Esophagus muscularis mucosa (tissue), 3 donors: ENCODE measurements at regions not wholly inside any gene's neighbourhood (a gene's known extent, or its start where the extent isn't known, plus 50 kb on each side); places are given as distances from the start of the nearest gene placed in this dataset.
"Not testable (repeated sequence)": the region's sequence is repeated elsewhere in the genome, so short reads cannot be mapped to it uniquely, and the experiment has no call there.

Experiments used
- CTCF ChIP-seq, 3 experiments: fragments of 200-600 bp in 2 of 3; fragments of 450-650 bp in 1 of 3; sonication (generic) in 2 of 3; IDR thresholded peaks; one replicate each; pipeline ENCODE4 v1.5.1; 2017 to 2019; ENCODE audit warnings: antibody characterized with exemption in 3 of 3, mild to moderate bottlenecking in 2 of 3, moderate library complexity in 1 of 3
- POLR2A ChIP-seq: fragments of 450-650 bp; IDR thresholded peaks from one replicate; pipeline ENCODE4 v1.6.1; 2017; ENCODE audit warnings: antibody characterized with exemption, moderate library complexity, mild to moderate bottlenecking, low read depth
- POLR2AphosphoS5 ChIP-seq, 2 donors: sonication (generic); formaldehyde crosslinking; IDR thresholded peaks; one replicate each; pipeline ENCODE4 v1.6.1; 2017; ENCODE audit warnings: antibody characterized with exemption in 2 of 2

DNA sequence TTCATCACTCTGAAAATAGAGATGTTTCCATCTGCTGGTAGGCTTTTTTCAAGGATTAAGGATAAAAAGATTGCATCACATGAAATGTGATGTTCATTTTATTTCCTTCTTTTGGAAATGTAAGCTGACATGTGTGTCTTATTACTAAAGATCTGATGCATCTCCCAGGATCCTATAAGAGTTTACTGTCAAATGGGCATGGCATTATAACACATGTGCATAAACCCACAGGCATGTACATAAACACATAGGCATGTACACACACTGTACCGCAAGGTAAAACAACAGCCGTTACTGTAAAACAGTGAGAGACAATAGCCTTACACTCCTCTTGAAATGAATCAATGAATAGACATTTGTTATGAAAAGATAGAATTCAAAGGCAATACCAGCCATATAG, 65.2 kb upstream of the MXRA5 start:
- TF ChIP-seq CTCF (IDR thresholded peaks at IDR 0.05); POLR2A; POLR2AphosphoS5 (IDR thresholded peaks at IDR 0.05): not testable (repeated sequence)
